GM12892 (cell line): ENCODE measurements at regions not wholly inside any gene's neighbourhood (a gene's known extent, or its start where the extent isn't known, plus 50 kb on each side); places are given as distances from the start of the nearest gene placed in this dataset.

Experiments used
- DNase-seq: peaks from one replicate; pipeline ENCODE4 v3.0.0; 2011; ENCODE audit not compliant: insufficient read length
- FAIRE-seq: peaks from 2 replicates; lab custom pipeline; 2011; peaks lifted over from hg19 to GRCh38; lab: Jason Lieb, UNC
- POLR2A ChIP-seq: IDR thresholded peaks from 2 replicates; pipeline ENCODE4 v1.6.1; 2011; ENCODE audit warnings: low read depth, low read length, control low read depth
- POLR2AphosphoS5 ChIP-seq: IDR thresholded peaks from 2 replicates; pipeline ENCODE4 v1.6.1; 2011; ENCODE audit warnings: low read depth, low read length, control low read depth
- TAF1 ChIP-seq: IDR thresholded peaks from 2 replicates; pipeline ENCODE4 v1.6.1; 2011; ENCODE audit warnings: low read depth, mild to moderate bottlenecking, control low read depth, low read length, borderline replicate concordance

GRCh38 chr5:28517691-28518090 lies 1479.3 kb upstream of the CDH9 start:
- FAIRE-seq = no peak

GRCh38 chr5:28516722-28517121 lies 1478.3 kb upstream of the CDH9 start:
- no peak for DNase-seq
- FAIRE-seq = no peak
- no peak for TF ChIP-seq POLR2A
- no peak for TF ChIP-seq TAF1
- TF ChIP-seq POLR2AphosphoS5 = no peak

More at GRCh38 chr5:28517691-28518090, 1479.3 kb upstream of the CDH9 start:
- TF ChIP-seq POLR2AphosphoS5 (no peak), TAF1 (no peak), POLR2A (no peak)
- no peak for DNase-seq

GRCh38 chr5:28512648-28513047 lies 1474.3 kb upstream of the CDH9 start:
- TF ChIP-seq POLR2AphosphoS5 (no peak), TAF1 (no peak), POLR2A (no peak)
- DNase-seq (no peak), FAIRE-seq (no peak)

- FAIRE-seq (no peak), DNase-seq (no peak)
- TF ChIP-seq TAF1 = no peak
- no peak for TF ChIP-seq POLR2A
- no peak for TF ChIP-seq POLR2AphosphoS5
These were observed 1466.7 kb upstream of the CDH9 start for GRCh38 chr5:28505121-28505520.

GRCh38 chr5:28500511-28500910 lies 1462.1 kb upstream of the CDH9 start:
- FAIRE-seq = no peak

GRCh38 chr5:28499766-28500290 lies 1461.4 kb upstream of the CDH9 start:
- DNase-seq (no peak), FAIRE-seq (no peak)
- TF ChIP-seq POLR2AphosphoS5 = no peak
- TF ChIP-seq TAF1 = no peak
- TF ChIP-seq POLR2A = no peak

More at GRCh38 chr5:28500511-28500910, 1462.1 kb upstream of the CDH9 start:
- no peak for DNase-seq
- TF ChIP-seq POLR2AphosphoS5 = no peak

- DNase-seq = no peak
- no peak for TF ChIP-seq POLR2AphosphoS5
- TF ChIP-seq TAF1 = no peak
- TF ChIP-seq POLR2A = no peak
These were observed 1457.5 kb upstream of the CDH9 start for GRCh38 chr5:28495876-28496275.

GRCh38 chr5:28493456-28493855 lies 1455.1 kb upstream of the CDH9 start:
- TF ChIP-seq TAF1 = no peak
- no peak for TF ChIP-seq POLR2AphosphoS5
- no peak for TF ChIP-seq POLR2A
- no peak for FAIRE-seq
- DNase-seq = no peak

More at GRCh38 chr5:28495876-28496275, 1457.5 kb upstream of the CDH9 start:
- no peak for FAIRE-seq

- no peak for DNase-seq
- FAIRE-seq = no peak
- TF ChIP-seq TAF1 = no peak
- TF ChIP-seq POLR2AphosphoS5 = no peak
- TF ChIP-seq POLR2A = no peak
These were observed 1450.4 kb upstream of the CDH9 start for GRCh38 chr5:28488752-28489151.

GRCh38 chr5:28483327-28484025 lies 1445.1 kb upstream of the CDH9 start:
- TF ChIP-seq POLR2AphosphoS5 (no peak), TAF1 (no peak), POLR2A (no peak)
- FAIRE-seq (no peak), DNase-seq (no peak)

GRCh38 chr5:28473531-28474107 lies 1435.2 kb upstream of the CDH9 start:
- FAIRE-seq (no peak), DNase-seq (no peak)
- no peak for TF ChIP-seq TAF1

- TF ChIP-seq POLR2A (no peak), POLR2AphosphoS5 (no peak), TAF1 (no peak)
- no peak for DNase-seq
- FAIRE-seq = no peak
These were observed 1429.8 kb upstream of the CDH9 start for GRCh38 chr5:28468166-28468565.

GRCh38 chr5:28463728-28464127 lies 1425.3 kb upstream of the CDH9 start:
- no peak for TF ChIP-seq POLR2AphosphoS5
- no peak for TF ChIP-seq POLR2A
- TF ChIP-seq TAF1 = no peak
- DNase-seq (no peak), FAIRE-seq (no peak)
